ENCODE measurements at regions not wholly inside any gene's neighbourhood (a gene's known extent, or its start where the extent isn't known, plus 50 kb on each side); places are given as distances from the start of the nearest gene placed in this dataset.
"Not testable (repeated sequence)": the region's sequence is repeated elsewhere in the genome, so short reads cannot be mapped to it uniquely, and the experiment has no call there.

DNA sequence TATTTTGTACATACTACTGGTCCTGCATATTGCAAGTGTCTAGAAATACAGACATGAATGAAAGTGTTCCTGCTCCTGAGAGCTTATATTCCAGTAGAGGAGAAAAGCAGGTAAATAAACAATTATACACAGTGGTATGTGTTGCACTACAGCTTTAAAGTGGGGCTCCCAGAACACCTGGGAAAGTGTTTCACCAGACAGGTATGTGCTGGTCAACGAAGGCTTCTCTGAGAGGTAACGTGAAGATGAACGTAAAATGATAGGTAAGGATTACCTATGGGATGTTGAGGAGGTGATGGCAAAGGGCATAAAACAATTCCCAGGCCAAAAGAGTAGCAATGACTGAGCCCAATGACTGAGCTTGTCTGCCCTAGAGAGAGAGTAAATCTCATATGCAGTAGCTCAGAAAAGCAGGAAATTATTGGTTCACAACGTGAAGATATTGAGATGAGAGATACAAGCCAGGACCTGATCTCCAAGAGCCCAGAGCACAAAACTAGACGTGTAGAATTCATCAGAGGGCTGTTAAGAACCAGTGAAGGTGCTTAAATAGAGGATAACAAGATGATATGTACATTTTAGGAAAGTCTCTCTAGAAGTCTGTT, 459.1 kb upstream of the BCHE start:
- DNase-seq, result no peak

DNA sequence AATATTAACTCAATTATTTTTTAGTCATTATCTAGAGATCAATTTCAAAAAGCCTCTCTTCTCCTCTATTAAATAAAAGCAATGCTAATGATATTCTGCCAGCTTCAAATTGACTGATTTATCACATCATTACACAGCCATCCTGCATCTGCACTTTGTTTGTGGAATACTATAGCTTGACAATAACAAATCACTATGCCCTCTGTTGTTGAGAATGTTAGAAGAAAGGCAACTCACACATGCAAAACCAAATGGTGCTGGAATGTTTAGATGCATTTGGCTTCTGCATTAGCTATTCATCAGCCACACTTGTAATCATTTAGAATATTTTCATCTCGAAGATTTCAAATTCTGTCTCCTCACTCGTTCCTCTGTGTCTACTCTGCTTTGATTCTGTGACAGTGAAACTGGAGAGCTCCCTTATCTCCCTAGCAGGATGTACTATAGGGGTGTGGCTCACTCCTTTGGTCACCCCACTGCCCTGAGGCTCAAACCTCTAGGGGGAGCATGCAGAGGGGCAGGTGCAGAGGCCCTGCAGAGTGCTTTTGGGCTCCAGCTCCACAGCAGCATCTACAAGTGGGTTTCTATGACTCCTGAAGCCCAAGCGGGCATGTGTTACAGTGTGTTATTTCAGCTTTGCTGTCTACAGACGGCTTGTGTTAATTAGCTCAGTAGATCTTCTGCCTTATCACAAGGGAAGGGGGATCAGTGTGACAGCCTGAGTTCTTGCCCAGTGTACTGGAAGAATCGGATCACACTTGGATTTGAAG, 454.1 kb upstream of the BCHE start:
- DNase-seq, result peak; percentile 67

DNA sequence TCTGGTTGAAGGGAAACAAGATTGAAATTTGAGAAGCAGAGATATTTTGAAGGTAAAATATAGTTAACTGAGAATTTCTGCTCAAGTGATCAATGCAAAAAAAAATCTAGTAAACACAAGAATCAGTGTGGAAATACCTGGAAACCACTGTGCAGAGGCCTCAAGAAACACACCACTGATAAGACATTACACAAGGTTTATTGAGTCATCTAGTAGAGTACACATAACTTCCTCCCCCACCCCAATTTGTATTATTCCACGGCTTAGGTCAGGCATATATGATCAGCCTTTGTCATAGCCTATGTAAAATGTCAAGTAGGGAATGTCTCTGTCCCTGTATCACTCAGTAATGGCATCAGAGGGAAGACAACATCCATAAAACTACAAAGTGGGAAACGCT, 447.8 kb upstream of the BCHE start:
- peak; percentile 57 for DNase-seq

DNA sequence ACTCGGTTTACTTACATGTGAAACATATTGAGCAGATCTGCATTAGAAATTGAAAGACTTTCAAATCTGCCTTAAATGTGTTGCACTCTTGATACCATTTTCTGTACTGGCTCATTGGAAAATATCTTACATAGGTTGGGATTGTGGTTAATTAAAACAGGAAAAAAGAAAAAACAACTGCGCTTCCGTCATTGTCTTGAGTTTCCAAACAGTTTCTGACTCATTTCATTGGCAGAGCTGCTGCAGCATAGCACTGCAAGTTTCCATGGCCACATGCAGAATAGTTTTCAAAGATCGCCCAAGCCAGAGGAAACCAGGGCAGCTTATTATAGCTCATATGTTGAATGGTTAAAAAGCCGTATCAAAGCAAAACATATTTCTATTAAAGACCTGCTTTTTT, 446.6 kb upstream of the BCHE start:
- peak; percentile 5 for DNase-seq

DNA sequence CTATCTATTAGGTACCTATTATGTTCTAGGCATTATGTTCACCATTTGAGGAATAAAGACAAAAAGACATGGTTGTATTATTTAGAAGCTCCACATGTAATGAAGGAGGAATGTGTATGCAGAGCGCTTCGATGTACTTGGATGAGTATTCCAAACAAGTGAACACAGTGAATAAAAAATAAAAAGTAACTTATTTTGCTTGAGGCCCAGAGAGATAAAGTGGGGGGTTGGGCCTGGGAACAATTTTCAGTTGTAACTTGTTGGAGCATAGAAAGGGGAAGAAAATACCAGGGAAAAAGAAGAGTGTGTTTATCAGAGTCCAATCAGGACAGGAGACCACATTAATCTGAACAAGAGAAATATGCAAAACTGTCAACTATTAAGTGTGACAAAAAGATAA, 445.7 kb upstream of the BCHE start:
- DNase-seq, result no peak

DNA sequence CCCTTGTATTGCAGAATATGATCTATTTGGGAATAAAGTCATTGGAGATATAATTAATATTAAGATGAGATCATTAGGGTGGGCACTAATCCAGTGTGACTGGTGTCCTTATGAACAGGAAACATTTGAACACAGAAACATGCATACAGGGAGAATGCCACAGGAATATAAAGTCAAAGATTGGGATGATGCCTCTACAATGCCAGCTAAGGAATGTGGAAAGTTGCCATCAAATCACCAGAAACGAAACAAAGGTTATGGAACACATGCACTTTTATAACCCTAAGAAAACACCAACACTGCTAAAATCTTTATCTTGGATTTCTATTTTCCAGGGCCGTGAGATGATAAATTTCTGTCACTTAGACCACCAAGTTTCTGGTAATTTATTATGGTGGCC, 442.4 kb upstream of the BCHE start:
- DNase-seq, result no peak

DNA sequence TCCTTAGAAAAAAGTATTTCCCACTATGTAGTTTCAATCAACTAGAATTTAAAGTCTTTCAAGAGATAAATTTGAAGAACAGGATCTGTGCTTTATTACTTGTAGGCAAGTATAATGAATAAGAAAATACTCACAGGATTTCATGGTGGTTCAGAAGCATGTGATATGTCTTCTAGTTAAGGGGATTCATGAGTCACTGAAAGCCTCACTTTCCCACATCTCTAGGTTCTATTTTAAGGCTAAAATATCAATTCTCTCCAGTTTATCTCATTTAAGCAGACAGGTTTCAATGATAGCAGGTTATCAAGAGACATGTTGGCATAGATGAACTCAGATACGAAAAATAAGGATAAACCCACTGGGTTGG, 437.8 kb upstream of the BCHE start:
- no peak for DNase-seq

DNA sequence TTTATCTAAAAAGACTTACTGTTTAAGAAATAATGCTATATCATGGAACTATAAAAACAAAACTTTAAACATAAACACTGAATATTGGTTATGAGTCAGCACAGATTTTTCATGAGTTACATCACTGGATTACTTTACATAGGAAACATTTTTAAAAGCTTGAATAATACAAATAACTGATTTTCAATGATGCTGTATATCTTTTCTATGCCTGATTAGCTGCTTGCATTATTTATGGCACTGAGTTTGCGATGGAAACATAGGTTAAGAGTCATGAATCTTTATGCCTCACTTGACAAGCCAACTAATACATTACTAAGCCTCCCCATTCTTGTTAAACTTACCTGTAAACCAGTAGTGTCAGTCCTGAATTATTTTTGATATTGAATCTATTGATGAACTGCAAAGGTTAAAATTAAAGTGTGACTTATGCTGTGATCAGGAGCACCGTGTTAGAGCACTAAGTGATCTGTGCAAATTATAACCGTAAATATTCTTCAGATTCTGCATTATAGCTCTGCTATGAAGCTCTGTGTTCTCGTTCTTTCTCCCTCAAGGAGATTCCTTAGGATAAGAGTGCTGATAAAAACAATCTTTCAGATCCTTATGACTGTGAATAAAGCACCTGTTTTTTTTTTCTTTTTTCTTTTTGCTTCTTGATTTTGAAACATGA, 437.3 kb upstream of the BCHE start:
- no peak for DNase-seq

DNA sequence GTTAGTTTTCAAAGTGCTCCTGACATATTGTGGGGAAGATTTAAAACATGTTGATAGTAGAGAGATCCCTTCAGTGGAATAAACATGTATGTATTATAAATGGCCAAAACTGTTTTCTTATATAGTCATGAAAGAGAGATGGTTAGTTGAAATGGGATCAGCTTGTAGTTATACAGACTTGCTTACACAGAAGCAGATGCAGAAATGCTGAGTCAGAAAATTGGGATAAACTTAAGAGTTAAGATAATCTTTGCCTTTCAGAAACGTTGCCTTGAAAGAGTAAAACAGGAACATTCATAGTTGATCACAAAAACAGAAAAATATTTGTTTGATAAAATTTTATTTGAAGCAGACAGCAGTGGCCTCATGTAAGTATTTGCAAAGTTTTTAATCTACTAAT, 433.2 kb upstream of the BCHE start:
- DNase-seq, result peak; percentile 22

DNA sequence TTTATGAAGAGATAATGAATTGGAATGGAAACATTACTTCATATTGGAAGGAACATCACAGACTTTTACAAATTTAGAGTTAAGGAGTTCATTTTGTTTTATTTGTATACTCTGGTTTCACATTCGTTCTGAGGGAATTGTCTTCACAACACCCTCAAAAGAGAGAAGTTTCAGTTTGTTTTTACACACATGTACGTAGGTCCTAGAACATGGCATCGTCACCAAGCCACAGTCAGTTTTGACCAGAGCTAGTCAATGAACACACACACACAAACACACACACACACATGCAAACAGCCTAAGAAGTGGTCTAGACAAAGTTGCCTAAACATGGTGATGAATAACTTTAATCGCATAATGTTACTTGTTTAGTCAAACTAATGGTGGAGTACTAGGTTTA, 427.9 kb upstream of the BCHE start:
- DNase-seq, result no peak

DNA sequence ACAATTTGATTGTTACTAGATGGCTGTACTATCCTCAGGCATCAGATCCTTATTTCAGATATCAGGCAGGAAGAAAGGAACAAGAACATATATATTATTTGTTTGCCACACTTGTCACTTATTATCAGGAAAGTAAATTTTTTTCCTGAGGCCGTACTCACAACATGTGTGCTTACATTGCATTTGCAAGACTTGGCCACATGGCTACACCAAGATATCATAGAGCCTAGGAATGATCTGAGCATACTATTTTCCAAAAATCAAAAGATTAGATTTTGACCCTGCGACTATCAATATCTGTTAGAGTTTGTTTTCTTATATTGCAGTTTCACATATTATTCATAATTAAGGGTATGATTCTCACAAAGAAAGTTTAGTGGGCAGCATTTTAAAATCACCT, 426.2 kb upstream of the BCHE start:
- DNase-seq, result no peak

DNA sequence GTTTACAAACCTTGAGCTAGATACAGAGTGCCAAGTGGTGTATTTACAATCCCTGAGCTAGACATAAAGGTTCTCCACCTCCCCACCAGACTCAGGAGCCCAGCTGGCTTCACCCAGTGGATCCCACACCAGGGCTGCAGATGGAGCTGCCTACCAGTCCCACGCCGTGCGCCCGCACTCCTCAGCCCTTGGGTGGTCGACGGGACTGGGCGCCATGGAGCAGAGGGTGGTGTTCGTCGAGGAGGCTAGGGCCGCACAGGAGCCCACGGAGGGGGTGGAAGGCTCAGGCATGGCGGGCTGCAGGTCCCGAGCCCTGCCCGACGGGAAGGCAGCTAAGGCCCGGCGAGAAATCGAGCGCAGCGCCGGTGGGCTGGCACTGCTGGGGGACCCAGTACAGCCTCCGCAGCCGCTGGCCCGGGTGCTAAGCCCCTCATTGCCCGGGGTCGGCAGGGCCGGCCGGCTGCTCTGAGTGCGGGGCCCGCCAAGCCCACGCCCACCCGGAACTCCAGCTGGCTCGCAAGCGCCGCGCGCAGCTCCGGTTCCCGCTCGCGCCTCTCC, 421.1 kb upstream of the BCHE start:
- not testable (repeated sequence) for DNase-seq

DNA sequence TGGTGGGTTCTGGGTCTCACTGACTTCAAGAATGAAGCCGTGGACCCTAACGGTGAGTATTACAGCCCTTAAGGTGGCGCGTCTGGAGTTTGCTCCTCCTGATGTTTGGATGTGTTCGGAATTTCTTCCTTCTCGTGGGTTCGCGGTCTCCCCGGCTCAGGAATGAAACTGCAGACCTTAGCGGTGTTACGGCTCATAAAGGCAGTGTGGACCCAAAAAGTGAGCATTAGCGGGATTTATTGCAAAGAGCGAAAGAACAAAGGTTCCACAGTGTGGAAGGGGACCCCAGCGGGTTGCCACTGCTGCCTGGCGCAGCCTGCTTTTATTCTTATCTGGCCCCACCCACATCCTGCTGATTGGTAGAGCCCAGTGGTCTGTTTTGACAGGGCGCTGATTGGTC, 420.5 kb upstream of the BCHE start:
- DNase-seq, result no peak

DNA sequence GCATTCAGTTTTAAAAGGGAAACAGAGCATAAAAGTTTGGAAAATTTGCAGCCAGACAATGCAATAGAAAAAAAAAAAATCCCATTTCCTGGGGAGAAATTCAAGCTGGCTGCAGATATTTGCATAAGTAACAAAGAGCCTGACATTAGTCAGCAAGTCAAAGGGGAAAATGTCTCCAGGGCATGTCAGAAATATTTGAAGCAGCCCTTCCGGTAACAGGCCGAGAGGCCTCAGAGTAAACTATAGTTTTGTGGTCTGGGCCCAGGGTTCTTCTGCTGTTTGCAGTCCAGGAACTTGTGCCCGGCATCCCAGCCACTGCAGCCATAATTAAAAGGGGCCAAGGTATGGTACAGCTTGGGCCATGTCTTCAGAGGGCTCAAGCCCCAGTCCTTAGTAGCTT, 411.6 kb upstream of the BCHE start:
- no peak for DNase-seq

DNA sequence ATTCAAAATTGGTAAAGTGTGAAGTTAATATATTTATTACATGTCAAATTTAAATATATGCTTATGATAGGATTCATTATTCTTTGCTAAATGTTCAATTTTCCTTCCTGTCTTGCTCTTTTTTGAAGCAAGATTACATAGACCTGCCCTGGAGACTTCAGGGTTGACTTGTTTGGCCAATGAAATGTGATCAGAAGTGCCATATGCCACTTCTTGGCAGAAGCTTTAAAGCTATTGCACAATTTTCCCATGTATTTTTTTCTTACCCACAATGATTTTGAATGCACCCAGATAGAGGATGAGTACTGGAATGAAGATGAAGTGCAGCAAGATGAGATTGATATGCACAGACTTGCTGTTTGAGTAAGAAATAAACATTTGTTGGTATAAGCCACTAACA, 406.3 kb upstream of the BCHE start:
- DNase-seq, result peak; percentile 4

DNA sequence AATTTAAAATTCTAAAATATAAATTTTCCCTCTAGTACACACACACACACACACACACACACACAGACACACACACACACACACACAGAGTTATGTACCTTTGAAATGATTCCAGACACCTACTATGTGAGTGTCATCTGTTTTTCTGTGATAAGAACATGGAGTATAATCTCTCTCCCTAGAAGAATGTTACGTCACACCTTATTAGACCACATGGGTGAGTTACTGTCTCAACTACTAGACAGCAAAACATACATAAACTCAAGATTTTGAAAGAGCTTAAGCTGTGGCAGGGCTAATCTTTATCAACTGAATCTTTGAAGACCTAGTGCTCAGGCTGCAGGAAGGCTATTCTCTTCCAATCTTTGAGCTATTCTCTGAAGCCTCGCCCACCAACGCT, 385.9 kb upstream of the BCHE start:
- DNase-seq, result peak; percentile 65

DNA sequence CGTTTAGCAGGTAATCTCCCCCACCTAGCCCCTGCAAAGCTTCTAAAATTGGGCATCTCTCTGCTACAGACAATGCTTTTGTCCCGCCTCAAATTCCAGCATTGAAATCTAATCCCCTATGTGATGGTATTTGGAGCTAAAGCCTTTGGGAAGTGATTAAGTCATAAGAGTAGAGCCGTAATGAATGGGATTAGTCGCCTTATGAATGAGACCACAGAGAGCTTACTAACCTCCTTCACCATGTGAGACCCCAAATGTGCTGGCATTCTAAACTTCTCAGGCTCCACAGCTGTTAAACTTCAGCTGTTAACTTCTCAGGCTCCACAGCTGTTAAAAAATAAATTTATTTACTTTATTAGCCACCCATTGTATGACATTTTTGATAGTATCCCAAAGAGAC, 374.2 kb upstream of the BCHE start:
- DNase-seq, result no peak

DNA sequence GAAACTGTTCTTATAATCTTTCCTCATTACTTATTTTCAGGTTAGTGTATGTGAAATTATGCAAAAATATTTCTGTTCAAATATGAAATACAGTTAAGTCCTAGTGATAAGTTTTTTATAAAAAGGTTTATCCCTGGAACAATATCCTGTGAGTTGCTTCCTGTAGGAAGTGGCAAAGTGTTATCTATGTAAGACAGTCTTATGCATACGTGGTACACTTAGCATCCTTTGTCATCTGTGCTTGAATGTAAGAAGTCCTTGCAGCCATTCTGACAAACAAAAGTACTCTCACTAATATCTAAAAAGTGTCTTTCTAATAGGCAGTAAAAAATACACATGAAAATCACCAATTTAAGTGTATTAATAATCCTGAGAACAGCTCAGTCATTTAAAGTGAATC, 372.5 kb upstream of the BCHE start:
- peak; percentile 68 for DNase-seq

DNA sequence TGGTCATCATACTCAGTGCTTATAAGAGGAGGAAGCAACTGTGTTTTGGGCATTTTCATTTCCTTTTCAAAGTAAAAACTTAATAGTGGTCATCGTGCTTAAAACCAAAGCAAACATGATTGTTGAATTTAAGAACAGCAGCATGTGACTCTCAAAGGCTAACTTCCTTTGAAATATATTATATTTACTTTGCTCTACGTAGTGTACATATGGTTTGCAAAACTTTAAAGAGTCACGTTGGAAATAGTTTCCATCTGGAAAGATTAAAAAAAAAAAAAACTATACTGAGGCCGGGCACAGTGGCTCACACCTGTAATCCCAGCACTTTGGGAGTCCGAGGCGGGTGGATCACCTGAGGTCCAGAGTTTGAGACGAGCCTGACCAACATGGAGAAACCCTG, 367.9 kb upstream of the BCHE start:
- no peak for DNase-seq

DNA sequence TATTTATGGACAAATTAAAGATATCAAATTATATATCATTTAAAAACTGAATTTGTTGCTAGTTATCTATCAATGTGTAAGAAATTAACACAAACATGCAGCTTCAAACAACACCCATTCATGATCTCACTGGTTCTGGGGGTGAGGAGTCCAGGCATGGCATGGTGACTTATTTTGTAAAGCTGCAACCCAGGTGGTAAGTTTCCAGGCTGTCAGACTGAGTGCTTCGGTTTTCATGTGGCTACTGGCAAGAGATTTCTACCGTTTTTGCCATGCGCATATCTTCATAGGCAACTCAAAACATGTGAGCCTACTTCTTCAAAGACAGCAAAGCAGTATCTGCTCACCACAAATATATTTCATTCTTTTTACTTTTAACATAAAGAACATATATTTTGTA, 364.3 kb upstream of the BCHE start:
- DNase-seq, result no peak

DNA sequence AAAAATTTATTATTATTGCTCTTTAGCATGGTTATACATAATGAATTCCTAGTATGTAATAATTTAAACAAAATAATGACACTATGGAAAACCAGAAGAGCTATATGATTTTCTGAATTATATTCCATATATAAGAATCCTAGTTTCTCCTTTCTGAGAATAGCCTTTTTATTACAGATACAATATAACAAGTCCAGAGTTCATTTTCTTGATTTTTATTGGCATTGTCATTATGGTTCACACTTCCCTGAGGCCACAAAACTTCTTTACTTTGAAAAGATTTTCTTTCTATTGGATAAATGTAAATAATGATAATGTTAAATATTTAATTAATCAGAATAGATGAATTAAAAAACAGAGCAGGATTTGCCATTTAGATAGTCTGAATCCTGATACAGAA, 362.3 kb upstream of the BCHE start:
- no peak for DNase-seq

DNA sequence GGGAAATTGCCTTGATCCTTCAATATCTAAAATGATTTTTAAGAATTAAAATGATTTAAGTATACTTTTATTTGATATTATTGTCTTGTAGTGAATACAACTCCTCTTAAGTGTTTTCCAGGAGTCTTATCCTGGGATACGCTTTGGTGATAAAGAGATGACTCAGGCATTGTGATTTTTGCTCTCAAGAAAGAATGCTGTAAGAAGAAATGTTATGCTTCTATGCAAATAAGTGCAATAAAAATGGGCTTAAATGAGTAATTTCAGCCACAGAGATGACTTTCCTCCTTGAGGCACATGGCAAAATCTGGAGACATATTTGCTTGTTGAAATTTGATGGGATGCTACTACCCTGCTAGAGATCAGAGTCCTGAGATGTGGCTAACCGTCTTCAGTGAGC, 358.6 kb upstream of the BCHE start:
- no peak for DNase-seq

DNA sequence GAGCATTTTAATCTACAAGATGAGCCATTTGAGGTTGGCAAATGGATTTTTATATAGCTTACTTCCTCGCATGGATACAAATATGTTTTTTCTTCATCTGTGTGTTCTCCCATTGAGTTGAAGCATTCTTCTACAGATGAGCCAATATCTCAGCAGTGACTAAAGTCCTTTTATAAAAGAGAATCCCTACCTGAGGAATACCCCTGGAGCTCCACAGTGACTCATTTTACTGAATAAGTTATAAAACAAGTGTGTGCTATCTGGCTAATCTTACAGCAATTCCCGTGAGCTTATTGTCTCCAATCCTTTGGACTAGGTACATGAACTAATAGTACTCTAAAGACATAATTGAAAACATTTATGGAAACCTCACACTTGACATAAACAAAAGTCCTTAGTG, 354.2 kb upstream of the BCHE start:
- DNase-seq, result no peak

DNA sequence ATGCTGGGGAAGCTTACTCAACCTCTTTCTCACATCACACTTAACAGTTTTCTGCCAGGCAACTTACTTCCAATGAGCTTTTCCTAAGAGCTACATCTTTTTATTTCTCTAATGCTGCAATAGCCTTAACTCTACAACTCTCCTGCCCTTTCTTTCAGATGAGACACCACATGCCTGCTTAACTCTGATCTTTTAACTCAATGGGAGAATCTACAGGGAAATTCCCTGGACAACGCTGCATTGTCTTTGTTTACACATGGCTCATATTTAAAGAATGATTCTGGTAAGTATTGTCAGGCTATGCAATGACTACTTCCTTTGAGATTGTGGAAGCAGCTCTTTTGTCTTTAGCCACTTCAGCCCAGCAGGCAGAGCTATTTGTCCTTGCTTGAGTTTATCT, 353.1 kb upstream of the BCHE start:
- no peak for DNase-seq
